Heart right ventricle (tissue), 16 donors: ENCODE measurements at regions not wholly inside any gene's neighbourhood (a gene's known extent, or its start where the extent isn't known, plus 50 kb on each side); places are given as distances from the start of the nearest gene placed in this dataset.

Source experiments
- ATAC-seq, 8 donors: fragments of 200-7000 bp; cut with Tn5 transposase; one replicate each; pipeline ENCODE4 v1.9.1; 2020; ENCODE audit warnings: mild to moderate bottlenecking in 8 of 8, moderate library complexity in 8 of 8, moderate number of reproducible peaks in 1 of 8
- DNase-seq, 2 donors: peaks; one replicate each; pipeline ENCODE4 v3.0.0-alpha.2; 2020
- H3K27ac ChIP-seq, 10 donors: fragments of 200-600 bp; sonication (generic) in 2 of 10; one replicate each; pipeline versions ENCODE4 v1.5.0 to v1.8.0; 2020 to 2022; ENCODE audit warnings: mild to moderate bottlenecking in 3 of 10
- H3K27me3 ChIP-seq, 7 donors: fragments of 200-600 bp; one replicate each; pipeline ENCODE4 v1.8.0; 2021 to 2022; ENCODE audit warnings: mild to moderate bottlenecking in 2 of 7
- H3K36me3 ChIP-seq, 9 donors: fragments of 200-600 bp; sonication (generic) in 1 of 9; one replicate each; pipeline versions ENCODE4 v1.5.0 to v1.8.0; 2020 to 2022; ENCODE audit warnings: mild to moderate bottlenecking in 2 of 9
- H3K4me1 ChIP-seq, 9 donors: fragments of 200-600 bp; sonication (generic) in 1 of 9; one replicate each; pipeline versions ENCODE4 v1.5.0 to v1.8.0; 2020 to 2022; ENCODE audit warnings: mild to moderate bottlenecking in 4 of 9
- H3K4me3 ChIP-seq, 10 donors: fragments of 200-600 bp; sonication (generic) in 2 of 10; one replicate each; pipeline versions ENCODE4 v1.5.0 to v1.8.0; 2020 to 2022; ENCODE audit warnings: mild to moderate bottlenecking in 7 of 10, moderate library complexity in 2 of 10
- H3K9me3 ChIP-seq, 11 donors: fragments of 200-600 bp in 10 of 11; sonication (generic) in 2 of 11; one replicate each; pipeline versions ENCODE4 v1.5.0 to v1.8.0; 2013 to 2022; ENCODE audit warnings: mild to moderate bottlenecking in 2 of 11, control low read depth in 1 of 11, moderate library complexity in 1 of 11
- WGBS, 2 donors: extraction: QIAGEN DNeasy Blood & Tissue Kit; methylation state at CpG; one replicate each; pipeline ENCODE4 v1.1.7; 2013; ENCODE audit warnings: inconsistent platforms in 1 of 2; 5-methylcytosine and 5-hydroxymethylcytosine counted together
- intact Hi-C, 10 donors: fragments of 100-400 bp; cut with DNase I; formaldehyde crosslinking; loops; one replicate each; pipeline versions ENCODE4 v1.11.1 to v1.14.2; 2022
- TF ChIP-seq, protein P1 (sequence below), 9 donors: fragments of 200-600 bp; sonication (generic) in 2 of 9; IDR thresholded peaks; one replicate each; pipeline versions ENCODE4 v1.5.0 to v1.8.0; 2021 to 2022; ENCODE audit warnings: antibody characterized with exemption in 9 of 9, mild to moderate bottlenecking in 5 of 9, moderate library complexity in 1 of 9
- donor health status: Arrhythmogenic right ventricular cardiomyopathy.
- donor health status: ischemic (EF 13 %, LVEDD 7.1; RV severe dilation, severe dysfunction).
- donor health status: healthy with polysubstance abuse.
- donor health status: DM: no; HTN: yes; CAD: no.
- donor health status: DM: no; HTN: no; CAD: no.
- donor health status: ischemic (EF 25% LVEDD 6.9; RV normal size, moderate dysfunction).
- donor health status: ischemic (EF 25% LVEDD 5.7; RV mildly dilated, moderate dysfunction).
- donor health status: healthy.
- donor health status: DM: yes; HTN: yes; CAD: no.
- donor health status: Ischemic cardiomyopathy.
- donor health status: ischemic (EF 35%, LVEDD 5.7; RV mildly dilated, moderate dysfunction).
- donor health status: nonischemic (EF 11% LVEDD 7.7; RV severe dilation, severe dysfunction).
- donor health status: DM: yes; HTN: yes; CAD: no.
- donor health status: PGD.
- donor health status: ischemic (EF 29% LVEDD 5.4; RV normal size, mild dysfunction).
- donor health status: nonischemic (EF 23%, LVEDD 6.1; RV moderate dilation, normal function).

DNA sequence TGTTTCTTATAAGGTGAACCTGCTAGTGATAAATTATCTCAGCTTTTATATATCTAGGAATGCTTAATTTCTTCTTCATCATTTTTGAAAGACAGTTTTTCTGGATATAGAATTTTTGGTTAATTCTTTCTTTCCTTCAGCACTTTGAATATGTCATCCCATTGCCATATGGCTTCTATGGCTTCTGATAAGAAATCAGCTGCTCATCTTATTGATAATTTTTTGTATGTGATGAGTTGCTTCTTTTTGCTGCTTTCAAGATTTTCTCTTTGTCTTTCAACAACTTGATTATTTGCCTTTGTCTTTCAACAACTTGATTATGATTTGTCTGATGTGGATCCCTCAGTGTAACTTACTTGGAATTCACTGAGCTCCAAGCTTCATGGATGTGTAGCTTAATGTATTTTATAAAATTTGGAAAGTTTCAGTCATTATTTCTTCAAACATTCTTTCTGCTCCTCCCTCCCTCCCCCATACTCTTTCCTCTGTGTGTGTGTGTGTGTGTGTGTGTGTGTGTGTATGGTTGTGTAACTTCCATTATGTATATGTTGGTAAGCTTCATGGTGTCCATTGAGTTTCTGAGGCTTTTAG, 243.9 kb downstream of the TLE1 start:
- intact Hi-C loops, result loop anchor here in 1 of 10 donors (10.0 kb wide), 1 partner anchor 61 kb away; no protein-coding TSS in a partner anchor
- no peak for ATAC-seq
- TF ChIP-seq, protein P1, sequence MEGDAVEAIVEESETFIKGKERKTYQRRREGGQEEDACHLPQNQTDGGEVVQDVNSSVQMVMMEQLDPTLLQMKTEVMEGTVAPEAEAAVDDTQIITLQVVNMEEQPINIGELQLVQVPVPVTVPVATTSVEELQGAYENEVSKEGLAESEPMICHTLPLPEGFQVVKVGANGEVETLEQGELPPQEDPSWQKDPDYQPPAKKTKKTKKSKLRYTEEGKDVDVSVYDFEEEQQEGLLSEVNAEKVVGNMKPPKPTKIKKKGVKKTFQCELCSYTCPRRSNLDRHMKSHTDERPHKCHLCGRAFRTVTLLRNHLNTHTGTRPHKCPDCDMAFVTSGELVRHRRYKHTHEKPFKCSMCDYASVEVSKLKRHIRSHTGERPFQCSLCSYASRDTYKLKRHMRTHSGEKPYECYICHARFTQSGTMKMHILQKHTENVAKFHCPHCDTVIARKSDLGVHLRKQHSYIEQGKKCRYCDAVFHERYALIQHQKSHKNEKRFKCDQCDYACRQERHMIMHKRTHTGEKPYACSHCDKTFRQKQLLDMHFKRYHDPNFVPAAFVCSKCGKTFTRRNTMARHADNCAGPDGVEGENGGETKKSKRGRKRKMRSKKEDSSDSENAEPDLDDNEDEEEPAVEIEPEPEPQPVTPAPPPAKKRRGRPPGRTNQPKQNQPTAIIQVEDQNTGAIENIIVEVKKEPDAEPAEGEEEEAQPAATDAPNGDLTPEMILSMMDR (IDR thresholded peaks at IDR 0.05), result no peak
- peaks cover 0 to 56% (median 19%) of the 10 kb centered on the region in 11 donors for H3K9me3 ChIP-seq
- no peaks in the 10 kb centered on the region for H3K4me1 ChIP-seq
- no peak for DNase-seq
- no peak overlapping the region for H3K4me3 ChIP-seq
- no peaks in the 10 kb centered on the region for H3K36me3 ChIP-seq
- no peak overlapping the region for H3K27ac ChIP-seq
- H3K27me3 ChIP-seq, result no peaks in the 10 kb centered on the region

DNA sequence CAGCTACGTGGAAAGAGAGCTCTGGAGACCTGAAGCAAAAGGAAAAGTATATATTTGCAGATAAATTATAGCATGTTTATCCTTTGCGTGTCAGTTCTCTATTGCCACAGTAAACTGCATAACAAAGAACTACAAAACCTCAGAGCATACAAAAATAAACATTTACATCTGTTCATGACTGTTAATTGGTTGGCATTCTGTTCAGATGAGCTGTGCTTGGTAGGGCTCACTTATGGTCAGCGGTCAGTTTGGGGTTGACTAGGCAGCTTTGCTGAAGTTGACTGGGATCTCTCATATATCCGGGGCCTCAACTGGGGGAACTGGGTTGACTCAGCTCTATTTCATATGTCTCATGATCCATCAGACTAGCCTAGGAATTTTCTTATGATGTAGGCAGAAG, 257.7 kb downstream of the TLE1 start:
- no peak overlapping the region for H3K27ac ChIP-seq
- H3K4me1 ChIP-seq, result peaks cover 0 to 13% (median 0%) of the 10 kb centered on the region in 9 donors
- H3K27me3 ChIP-seq, result no peaks in the 10 kb centered on the region
- H3K4me3 ChIP-seq, result no peak overlapping the region
- peaks cover 0 to 37% (median 13%) of the 10 kb centered on the region in 11 donors for H3K9me3 ChIP-seq
- no peaks in the 10 kb centered on the region for H3K36me3 ChIP-seq
- intact Hi-C loops, result no loop called here
- ATAC-seq (no peak), DNase-seq (no peak)
- TF ChIP-seq, protein P1 (IDR thresholded peaks at IDR 0.05), result no peak
- 71 to 78% methylated on average over 4 of the region's 4 CpGs for WGBS, 2 donors

DNA sequence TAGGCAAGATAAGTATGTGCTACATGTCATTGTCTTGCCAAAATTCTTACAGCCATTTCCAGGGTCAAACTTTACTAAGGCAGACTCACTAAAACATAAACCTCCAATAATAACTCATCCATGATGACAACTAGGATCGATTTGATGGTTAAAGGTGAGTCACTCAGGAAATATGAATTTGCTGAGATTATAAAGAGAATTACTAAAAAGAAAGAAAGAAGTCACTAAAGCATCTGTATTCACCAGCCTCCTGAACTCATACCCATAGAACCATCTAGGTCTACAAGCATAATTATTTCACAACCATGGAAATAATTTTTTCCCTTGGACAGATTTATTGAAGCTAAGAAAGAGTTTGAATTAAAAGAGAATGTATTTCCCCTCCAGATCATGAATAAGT, 258.6 kb downstream of the TLE1 start:
- no peak for DNase-seq
- Histone ChIP-seq H3K4me3 (no peak overlapping the region), H3K9me3 (peaks cover 0 to 40% (median 13%) of the 10 kb centered on the region in 11 donors), H3K27ac (no peak overlapping the region), H3K36me3 (no peaks in the 10 kb centered on the region), H3K4me1 (peaks cover 0 to 13% (median 0%) of the 10 kb centered on the region in 9 donors), H3K27me3 (no peaks in the 10 kb centered on the region)
- 44 to 64% methylated on average over 1 of the region's 1 CpG for WGBS, 2 donors
- ATAC-seq, result no peak
- intact Hi-C loops, result no loop called here
- TF ChIP-seq, protein P1 (IDR thresholded peaks at IDR 0.05), result no peak

DNA sequence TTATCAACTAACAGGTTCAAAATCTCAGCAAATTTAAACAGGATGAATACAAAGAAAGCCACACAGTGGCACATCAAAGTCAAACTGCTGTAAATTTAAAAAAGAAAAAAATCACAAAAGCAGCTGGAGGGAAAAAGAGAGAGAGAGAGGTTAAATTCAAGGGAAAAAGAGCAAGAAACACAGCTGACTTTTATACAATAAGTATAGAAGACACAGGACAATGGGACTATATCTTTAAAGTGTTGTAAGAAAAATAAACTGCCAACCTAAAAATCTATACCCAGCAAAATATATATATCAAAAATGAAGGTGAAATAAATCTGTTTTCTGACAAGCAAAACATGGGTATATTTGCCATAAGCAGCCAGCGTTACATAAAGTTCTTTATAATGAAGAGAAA, 261.5 kb downstream of the TLE1 start:
- H3K27ac ChIP-seq, result no peak overlapping the region
- peaks cover 0 to 13% (median 0%) of the 10 kb centered on the region in 9 donors for H3K4me1 ChIP-seq
- DNase-seq, result no peak
- no peaks in the 10 kb centered on the region for H3K27me3 ChIP-seq
- H3K9me3 ChIP-seq, result peaks cover 0 to 40% (median 13%) of the 10 kb centered on the region in 11 donors
- no peaks in the 10 kb centered on the region for H3K36me3 ChIP-seq
- TF ChIP-seq, protein P1 (IDR thresholded peaks at IDR 0.05), result no peak
- intact Hi-C loops, result loop anchor here in 1 of 10 donors (10.0 kb wide), 1 partner anchor 53 kb away; no protein-coding TSS in a partner anchor
- ATAC-seq, result no peak
- H3K4me3 ChIP-seq, result no peak overlapping the region
- 96 to 100% methylated on average over 1 of the region's 1 CpG for WGBS, 2 donors
